ENCODE measurements at regions not wholly inside any gene's neighbourhood (a gene's known extent, or its start where the extent isn't known, plus 50 kb on each side); places are given as distances from the start of the nearest gene placed in this dataset.

GRCh38 chr6:2414885-2415547 lies 169.6 kb upstream of the GMDS start:
- DNase-seq = no peak

DNA sequence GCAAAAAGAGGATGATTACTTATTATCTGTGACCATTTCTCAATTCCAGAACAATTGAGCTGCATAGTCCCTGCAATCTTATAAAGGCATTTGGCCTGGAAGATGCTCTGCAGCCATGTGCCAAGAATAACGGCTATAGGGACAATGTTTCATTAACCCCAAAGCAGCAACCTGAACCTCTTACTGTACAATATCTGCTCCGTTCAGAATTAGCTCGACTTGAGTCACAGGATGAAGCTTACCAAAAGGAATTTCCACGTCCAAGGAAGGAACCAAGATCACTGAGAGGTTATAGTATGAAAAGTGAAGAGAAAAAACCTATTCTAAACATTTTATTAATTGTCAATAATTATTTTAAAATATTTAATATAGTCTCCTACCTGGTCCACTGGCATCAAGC lies 167.3 kb upstream of the GMDS start:
- no peak for DNase-seq

DNA sequence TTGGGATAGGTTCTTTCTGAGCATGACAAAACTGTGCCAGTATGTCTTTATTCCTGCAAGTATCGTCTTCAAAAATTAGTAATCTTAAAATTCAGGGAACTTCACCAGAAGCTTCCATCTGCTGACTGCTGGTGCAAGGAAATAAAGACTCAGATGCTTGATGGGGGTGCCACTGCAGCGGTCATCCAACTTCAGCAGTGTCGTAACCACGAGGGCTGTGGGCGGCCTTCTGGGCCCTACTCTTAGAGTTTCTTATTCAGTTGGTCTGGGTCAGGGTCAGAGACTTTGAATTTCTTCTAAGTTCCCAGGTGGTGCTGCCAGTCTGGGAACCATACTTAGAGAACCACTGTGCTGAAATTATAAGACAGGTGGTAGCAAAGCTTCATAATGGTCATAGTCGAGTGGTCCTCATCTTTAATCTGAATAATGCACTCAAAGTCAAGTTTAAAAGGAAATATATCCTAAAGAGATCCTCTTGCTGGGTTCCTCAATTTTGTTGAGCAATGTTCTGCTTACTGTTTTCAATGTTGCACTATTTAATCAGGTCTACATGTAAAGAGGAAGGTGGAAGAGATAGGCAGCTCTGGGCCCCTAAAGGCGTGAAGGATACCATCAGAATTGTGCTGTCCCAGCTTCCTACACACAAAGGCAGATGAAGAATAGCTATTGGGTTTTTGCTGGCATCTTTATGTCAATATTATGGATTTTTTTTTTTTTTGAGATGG lies 165.4 kb upstream of the GMDS start:
- DNase-seq = no peak

DNA sequence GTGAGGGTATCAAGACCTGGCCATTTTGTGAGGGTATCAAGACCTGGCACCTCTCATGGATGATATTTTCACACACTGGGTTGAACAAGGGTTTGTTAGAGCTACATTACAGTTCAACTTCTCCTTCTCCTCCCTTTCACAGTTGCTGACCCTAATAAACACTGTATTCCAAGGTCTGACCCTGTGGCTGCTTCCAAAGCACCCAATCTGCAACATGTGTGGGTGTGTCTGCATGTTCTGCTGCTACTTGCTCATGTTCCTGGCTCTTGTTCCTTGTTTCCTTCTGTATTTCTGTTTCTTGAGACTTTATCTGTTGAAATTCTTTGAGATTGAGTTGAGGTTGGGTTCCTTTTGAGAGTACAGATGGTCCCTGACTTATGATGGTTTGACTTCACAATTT lies 162.1 kb upstream of the GMDS start:
- DNase-seq = no peak

- no peak for DNase-seq
Measured at GRCh38 chr6:2404211-2404929, 159.0 kb upstream of the GMDS start.

GRCh38 chr6:2403546-2403945 lies 158.1 kb upstream of the GMDS start:
- DNase-seq = no peak

DNA sequence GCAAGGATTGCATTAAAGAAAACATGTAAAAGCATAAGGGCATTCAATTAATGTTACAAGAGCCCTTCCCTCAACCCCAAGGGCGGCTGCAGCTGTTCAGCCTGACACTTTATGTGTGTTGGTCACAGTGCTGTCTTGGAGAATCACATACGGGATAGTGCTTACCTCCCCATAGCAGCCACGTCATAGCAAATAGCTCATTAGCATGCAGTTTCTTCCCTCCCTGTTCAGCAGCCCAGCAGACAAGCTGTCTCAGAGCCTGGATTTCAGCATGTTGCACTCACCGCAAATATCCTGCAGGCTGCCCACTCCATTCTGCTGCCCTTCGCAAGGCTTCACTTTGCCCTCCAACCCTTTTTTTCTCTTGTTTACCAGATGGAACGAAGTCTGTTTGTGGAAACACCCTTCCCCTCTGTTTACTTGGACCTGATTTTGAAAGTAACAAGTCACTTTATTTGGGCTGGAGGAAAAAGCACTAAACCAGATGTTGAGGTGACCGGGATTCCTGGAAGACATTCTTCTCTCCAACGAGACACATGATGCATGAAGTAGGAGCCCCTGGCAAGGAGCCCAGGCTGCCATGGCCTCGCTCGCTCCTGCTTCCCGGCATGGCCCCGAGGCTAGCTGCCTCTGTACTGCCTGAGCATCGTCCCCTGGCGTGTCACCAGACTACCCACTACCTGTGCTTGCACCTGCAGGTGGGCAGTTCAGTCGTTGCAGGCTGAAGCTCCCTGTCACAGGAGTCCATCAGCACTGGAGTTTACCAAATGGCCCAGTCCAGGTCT lies 151.6 kb upstream of the GMDS start:
- no peak for DNase-seq

- no peak for DNase-seq
Measured at GRCh38 chr6:2396042-2396657, 150.7 kb upstream of the GMDS start.

DNA sequence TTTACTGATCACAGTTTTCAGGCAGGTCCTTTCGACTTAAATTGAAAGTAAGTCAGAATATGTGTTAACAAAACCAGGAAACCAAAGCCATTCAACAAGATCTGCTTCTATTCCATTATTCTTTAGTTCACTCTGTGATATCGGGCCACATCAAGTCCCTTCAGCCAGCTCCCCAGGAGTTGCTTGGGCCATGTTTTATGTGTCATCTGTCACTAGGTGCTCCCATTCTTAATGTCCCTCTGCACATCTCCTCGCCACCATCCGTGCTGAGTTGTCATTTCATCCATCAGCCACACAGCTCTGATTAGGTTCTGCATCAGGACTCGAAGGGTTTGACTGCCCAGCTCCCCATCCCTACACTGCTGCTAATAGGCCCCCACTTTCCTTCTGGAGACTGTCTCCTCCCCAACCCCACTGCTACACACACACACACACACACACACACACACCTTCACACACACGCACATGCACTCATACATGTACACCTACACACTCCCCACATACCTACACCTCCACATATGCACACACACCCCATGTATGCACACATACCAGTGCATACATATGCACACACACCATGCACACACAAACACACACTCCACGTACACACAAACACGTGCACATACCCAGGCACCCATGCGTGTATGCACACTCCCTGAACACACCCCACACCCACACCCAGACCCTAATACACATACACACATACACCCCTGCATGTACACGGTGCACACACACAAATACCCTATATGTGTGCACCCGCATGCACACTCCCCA lies 143.3 kb upstream of the GMDS start:
- no peak for DNase-seq

DNA sequence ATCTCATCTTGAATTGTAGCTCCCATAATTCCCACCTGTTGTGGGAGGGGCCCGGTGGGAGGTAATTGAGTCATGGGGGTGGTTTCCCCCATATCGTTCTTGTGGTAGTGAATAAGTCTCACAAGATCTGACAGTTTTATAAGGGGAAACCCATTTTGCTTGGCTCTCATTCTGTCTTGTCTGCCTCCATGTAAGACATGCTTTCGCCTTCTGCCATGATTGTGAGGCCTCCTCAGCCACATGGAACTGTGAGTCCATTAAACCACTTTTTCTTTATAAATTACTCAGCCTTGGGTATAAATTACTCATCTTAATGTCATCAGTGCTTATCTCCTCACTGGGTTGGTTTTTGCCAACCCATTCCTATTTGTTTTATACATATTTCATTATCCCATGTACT lies 142.0 kb upstream of the GMDS start:
- no peak for DNase-seq

DNA sequence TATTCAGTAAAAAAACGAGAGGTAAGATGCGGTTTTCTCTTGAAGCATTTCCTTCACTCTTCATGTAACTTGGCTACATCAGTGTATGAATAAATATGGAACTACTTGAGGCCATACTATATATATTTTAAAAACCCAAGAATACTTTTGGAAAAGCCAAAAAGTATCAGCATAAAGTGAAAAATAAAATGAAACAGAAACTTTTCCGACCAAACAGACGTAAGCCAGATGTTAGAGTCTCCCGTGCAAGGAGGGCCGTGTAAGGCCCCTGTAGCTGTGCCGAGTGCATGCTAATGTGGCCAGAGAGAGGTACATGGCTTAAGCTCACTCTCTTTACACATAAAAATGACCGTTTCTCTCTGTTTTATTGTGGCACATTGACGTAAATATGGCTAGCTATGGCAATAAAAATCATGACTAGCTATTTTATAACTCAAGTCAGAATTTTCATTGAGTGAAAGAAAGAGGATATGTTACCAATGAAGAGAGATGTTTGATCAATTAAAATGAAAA lies 140.1 kb upstream of the GMDS start:
- no peak for DNase-seq

GRCh38 chr6:2384528-2384927 lies 139.1 kb upstream of the GMDS start:
- no peak for DNase-seq

DNA sequence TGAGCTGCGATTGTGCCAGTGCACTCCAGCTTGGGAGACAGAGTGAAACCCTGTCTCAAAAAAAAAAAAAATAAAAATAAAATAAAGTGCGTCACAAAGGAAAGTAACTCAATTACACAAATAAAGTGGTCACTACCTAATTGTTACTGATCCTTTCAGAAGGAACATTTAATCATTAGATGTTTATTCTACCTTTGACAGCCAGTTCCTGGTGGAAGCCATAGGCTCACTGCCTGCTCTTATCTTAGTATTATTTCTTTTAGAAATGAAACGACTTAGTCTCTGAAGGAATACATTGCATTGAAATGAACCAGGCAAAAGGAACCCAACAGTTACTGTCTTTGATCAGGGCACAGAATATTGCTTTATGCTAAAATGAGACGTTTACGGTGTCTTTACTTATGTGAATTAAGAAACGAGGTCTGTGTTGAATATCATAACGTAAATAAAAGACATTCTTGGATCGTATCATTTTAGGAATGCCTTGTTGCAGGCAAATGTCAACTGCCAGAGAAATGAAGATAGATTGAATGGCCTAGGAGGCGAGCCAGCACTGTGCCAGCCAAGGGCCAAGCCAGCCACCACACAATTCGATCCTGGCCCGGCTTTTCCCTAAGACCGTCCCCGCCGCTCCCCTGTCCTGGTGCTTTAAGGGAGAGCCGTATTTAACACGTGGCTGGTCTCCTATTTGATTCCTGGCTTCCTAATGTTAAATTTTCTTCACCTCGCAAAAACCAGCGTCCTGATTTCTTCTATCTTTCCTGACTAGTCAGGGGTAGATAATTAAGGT lies 136.7 kb upstream of the GMDS start:
- DNase-seq = no peak

DNA sequence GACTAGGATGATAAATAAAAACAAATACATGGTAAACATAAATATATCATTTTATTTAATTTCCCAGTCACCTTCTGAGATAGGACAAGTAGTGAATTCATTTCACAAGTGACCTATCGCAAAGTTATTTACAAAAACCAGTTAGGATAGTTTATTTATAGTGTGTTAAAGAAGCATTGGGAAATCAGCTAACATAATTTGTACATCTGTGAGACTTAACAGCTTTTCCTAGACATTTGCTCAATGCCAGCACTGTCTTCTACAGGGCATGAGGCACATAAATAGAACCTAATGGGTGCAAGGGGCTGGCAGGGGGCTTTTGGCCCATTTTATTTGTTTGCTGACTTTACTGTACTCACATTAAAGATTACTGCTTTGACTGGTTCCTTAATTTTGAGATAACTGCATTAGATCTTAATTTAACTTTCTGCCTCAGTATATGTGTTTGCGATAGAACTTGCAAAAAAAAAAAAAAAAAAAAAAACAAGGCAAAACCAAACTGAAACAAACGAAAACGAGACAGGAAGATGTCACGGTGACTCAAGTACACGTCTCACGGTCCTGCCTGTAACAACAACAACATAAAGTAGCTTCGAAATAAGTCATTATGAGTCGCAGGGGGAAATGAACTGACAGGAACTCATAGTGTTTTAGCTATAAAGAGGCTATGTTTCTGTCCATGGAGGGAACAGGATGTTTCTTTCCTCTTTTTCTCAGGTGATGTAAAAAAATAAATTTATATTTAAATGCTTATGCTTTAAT lies 133.7 kb upstream of the GMDS start:
- no peak for DNase-seq

DNA sequence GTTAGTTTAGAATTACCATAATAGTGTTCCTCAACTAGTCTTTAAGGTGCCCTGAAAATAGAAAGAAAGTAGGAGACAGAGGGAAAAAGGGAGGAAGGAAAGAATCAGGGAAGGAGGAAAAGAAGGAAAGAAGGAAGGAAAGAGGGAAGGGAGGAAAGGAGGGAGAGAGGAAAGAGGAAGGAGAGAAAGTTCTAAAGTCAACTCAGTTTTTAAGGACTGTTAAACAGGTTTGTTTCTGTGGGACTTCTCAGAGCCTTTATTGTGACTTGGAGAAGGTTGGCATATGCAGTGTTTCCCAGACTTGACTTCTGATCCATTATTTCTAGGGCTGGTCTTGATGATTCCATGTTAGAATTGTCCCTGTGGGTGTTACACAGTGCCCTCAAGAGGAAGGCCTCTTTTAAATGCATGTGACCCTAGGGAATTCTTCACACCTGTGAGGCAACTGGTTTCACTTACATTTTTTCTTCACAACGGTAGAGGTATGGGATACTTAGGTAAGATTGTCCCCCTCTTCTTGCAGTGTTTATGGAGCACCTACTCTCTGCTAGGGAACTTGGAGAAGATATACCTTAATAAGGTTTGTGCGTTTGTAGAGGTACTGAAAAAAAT lies 132.7 kb upstream of the GMDS start:
- no peak for DNase-seq

DNA sequence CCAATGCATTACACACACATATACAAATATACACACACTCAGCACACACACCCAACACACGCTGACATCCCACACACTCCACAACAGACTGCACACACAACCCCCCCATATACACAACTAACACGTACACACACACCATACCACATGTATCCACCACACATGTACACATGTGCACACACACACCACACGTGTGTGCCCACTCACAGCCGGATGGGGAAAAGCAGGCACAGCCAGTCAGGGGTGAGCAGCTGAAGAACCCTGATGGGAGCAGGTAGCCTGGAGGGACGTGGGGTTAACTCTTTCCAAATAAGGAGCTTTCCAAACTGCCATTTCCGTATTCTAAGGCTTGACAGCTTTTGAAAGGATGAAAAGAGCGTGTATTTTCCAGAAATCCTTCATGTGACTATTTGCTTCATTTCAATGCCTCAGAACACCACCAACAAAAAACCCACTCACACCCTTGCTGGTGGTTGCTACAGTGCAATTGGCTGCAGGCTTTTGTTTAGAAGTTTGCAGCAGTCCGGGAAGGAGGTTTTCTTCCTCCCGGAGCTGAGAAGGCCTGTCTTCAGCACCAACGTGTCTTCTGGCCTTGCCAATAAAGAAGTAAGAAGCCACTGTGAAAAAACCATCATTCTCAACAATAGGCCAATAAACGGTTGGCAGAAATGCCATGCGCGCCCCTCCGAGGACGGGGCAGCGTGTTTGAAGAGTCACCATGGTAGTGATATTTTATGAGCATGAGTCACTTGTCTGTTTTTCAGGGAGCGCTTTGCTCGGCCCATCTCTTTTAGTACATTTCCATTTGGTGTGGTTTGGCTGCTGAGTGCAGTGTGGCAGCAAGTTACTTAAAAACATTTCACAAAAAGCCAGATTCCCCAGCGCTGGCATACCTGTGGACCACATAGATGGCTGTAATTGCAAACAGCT lies 131.3 kb upstream of the GMDS start:
- DNase-seq = no peak

DNA sequence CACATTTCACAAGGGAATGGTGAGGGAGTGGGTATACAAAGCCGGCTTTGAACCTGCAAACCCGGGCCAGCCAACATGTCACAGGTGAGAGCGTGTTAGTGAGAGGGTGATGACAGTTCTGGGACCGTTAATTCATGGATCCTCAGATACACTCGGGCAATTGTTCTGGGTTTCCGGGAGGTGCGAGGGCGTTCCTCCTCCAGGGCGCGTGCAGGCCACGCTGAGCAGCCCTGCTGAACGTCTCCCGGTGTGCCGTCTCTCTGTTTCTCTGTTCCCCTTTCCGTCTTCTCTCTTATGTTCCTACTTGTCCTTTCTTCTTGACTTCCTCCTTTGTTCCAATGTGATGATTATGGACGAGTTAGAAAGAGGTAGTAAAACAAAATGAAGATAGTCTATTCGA lies 130.0 kb upstream of the GMDS start:
- DNase-seq = no peak

DNA sequence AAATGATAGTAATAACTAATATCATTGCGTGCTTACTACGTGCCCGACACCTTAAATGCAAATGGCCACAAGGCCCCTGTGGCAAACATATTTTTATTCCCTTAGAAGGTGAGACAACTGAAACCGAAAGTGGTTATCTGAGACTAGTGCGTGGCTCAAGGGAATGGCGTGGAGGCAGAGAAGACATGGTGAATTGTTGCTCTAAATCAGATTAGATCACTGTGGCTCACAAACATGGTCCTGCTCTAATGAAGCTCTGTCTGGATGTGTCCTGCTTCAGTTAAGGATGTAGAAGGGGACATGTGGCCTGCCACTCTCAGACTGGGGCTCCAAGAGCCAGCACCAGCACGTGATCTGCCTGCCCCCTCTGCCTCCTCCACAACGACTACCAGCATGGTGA lies 124.2 kb upstream of the GMDS start:
- DNase-seq = no peak

- no peak for DNase-seq
Measured at GRCh38 chr6:2363211-2363610, 117.8 kb upstream of the GMDS start.

Data from CD4-positive, alpha-beta T cell treated with Interferon gamma for 1 hour (primary cell).